G401 (cell line): ENCODE measurements at regions not wholly inside any gene's neighbourhood (a gene's known extent, or its start where the extent isn't known, plus 50 kb on each side); places are given as distances from the start of the nearest gene placed in this dataset.
"Not testable (repeated sequence)": the region's sequence is repeated elsewhere in the genome, so short reads cannot be mapped to it uniquely, and the experiment has no call there.

ENCODE experiments used
- DNase-seq: peaks from one replicate; pipeline ENCODE4 v3.0.0-alpha.2; 2015; ENCODE audit warnings: low spot score
- in situ Hi-C: cut with HindIII; loops from 2 replicates; pipeline ENCODE4 v1.10.0; 2016; ENCODE audit warnings: low sequenced_read_pairs, mixed read lengths

- no peak for DNase-seq
- in situ Hi-C loops, result no loop called here
These were observed 764.8 kb downstream of the RAPGEF2 start for GRCh38 chr4:159867673-159868072.

DNA sequence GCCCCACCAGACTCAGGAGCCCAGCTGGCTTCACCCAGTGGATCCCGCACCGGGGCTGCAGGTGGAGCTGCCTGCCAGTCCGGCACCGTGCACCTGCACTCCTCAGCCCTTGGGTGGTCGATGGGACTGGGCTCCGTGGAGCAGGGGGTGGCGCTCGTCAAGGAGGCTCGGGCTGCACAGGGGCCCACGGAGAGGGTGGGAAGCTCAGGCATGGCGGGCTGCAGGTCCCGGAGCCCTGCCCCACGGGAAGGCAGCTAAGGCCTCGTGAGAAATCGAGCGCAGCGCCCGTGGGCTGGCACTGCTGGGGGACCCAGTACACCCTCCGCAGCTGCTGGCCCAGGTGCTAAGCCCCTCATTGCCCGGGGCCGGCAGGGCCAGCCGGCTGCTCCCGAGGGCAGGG lies 766.1 kb downstream of the RAPGEF2 start:
- in situ Hi-C loops, result not testable (repeated sequence)

DNA sequence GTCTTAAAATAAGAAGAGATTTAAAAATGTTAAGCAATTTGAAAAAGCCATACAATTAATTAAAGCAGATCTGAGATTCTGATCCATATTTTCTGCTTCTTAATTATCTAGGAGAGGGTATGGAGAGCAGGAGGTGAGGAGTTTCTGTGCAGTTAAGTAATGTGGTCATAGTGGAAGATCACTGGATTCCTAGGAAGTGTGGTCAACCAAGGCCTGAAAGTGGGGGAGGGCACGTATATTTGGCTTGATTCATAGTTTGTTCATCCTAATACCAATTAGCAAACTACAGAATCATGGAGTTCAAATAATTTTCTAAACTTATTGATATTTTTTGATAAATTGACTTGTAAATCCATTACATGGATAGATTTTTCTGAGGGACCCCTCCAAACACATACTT lies 768.3 kb downstream of the RAPGEF2 start:
- no peak for DNase-seq
- in situ Hi-C loops, result no loop called here

More for the DNA sequence above, 766.1 kb downstream of the RAPGEF2 start:
- not testable (repeated sequence) for DNase-seq

- DNase-seq, result no peak
- in situ Hi-C loops, result no loop called here
These were observed 778.3 kb downstream of the RAPGEF2 start for GRCh38 chr4:159881158-159881557.

DNA sequence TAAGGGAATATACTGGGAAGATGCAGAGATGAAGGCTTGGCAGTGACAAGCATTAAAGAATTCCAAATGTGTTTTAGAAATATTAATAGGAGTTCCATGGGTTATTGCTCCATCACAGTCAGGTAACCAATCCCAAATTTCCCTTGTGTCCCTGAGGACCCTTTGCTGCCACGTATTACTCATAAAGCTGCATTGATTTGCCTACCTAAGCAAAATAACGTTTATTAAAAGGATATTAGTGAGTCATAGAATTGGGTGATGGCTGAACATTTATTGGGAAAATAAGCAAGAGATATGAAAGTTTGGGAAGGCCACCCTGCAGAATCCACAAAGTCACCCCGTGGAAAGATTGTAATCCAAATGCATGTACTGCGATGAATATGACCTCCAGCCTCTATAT lies 782.1 kb downstream of the RAPGEF2 start:
- in situ Hi-C loops, result no loop called here
- no peak for DNase-seq

- in situ Hi-C loops, result no loop called here
- DNase-seq, result peak; percentile 9
These were observed 796.7 kb downstream of the RAPGEF2 start for GRCh38 chr4:159899596-159899995.

DNA sequence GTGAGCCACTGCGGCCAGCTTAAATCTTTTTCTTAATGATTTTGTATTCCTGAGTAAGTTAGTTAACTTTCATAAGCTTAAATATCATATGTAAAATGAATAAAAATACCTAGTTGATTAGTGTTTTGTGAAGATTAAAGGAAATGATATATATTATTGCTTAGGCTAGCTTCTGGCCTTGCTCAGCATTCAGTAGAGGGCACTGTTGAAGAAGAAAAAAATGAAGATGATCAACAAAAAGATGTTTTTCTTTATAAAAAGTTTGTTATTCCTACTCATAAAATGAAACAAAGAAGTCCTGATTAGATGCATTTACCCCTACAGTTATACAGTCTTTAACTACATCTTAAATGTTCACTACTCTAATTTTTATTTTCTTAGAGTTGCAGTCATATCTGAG lies 797.7 kb downstream of the RAPGEF2 start:
- in situ Hi-C loops, result no loop called here
- no peak for DNase-seq

GRCh38 chr4:159902648-159903047 lies 799.8 kb downstream of the RAPGEF2 start:
- in situ Hi-C loops, result no loop called here
- DNase-seq, result no peak

- in situ Hi-C loops, result no loop called here
These were observed 802.0 kb downstream of the RAPGEF2 start for GRCh38 chr4:159904906-159905305.

GRCh38 chr4:159906051-159906450 lies 803.2 kb downstream of the RAPGEF2 start:
- in situ Hi-C loops, result no loop called here
- no peak for DNase-seq

More at GRCh38 chr4:159904906-159905305, 802.0 kb downstream of the RAPGEF2 start:
- DNase-seq, result no peak

- in situ Hi-C loops, result no loop called here
- no peak for DNase-seq
These were observed 803.6 kb downstream of the RAPGEF2 start for GRCh38 chr4:159906517-159906916.

GRCh38 chr4:159910721-159911120 lies 807.8 kb downstream of the RAPGEF2 start:
- DNase-seq, result no peak
- in situ Hi-C loops, result no loop called here

GRCh38 chr4:159922119-159922518 lies 819.2 kb downstream of the RAPGEF2 start:
- in situ Hi-C loops, result no loop called here

GRCh38 chr4:159925770-159926169 lies 822.9 kb downstream of the RAPGEF2 start:
- in situ Hi-C loops, result no loop called here
- DNase-seq, result no peak

More at GRCh38 chr4:159922119-159922518, 819.2 kb downstream of the RAPGEF2 start:
- no peak for DNase-seq

GRCh38 chr4:159926871-159927270 lies 824.0 kb downstream of the RAPGEF2 start:
- no peak for DNase-seq
- in situ Hi-C loops, result no loop called here

GRCh38 chr4:159927781-159928180 lies 824.9 kb downstream of the RAPGEF2 start:
- no peak for DNase-seq
- in situ Hi-C loops, result no loop called here

GRCh38 chr4:159934602-159935001 lies 831.7 kb downstream of the RAPGEF2 start:
- in situ Hi-C loops, DNase-seq: not testable (repeated sequence)

- in situ Hi-C loops, result no loop called here
- DNase-seq, result no peak
These were observed 834.7 kb downstream of the RAPGEF2 start for GRCh38 chr4:159937595-159937994.

DNA sequence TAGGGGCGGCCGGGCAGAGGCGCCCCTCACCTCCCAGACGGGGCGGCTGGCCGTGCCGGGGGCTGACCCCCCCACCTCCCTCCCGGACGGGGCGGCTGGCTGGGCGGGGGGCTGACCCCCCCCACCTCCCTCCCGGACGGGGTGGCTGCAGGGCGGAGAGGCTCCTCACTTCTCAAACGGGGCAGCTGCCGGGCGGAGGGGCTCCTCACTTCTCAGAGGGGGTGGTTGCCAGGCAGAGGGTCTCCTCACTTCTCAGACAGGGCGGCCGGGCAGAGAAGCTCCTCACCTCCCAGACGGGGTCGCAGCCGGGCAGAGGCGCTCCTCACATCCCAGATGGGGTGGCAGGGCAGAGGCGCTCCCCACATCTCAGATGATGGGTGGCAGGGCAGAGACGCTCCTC lies 836.8 kb downstream of the RAPGEF2 start:
- in situ Hi-C loops, DNase-seq: not testable (repeated sequence)

GRCh38 chr4:159941076-159941475 lies 838.2 kb downstream of the RAPGEF2 start:
- no peak for DNase-seq
- in situ Hi-C loops, result no loop called here

GRCh38 chr4:159944477-159944876 lies 841.6 kb downstream of the RAPGEF2 start:
- in situ Hi-C loops, result no loop called here
- no peak for DNase-seq
